Mammary epithelial cell (primary cell): ENCODE measurements at regions not wholly inside any gene's neighbourhood (a gene's known extent, or its start where the extent isn't known, plus 50 kb on each side); places are given as distances from the start of the nearest gene placed in this dataset.

ENCODE experiments used
- CTCF ChIP-seq, 2 donors: IDR thresholded peaks in 1 of 2; conservative IDR thresholded peaks in 1 of 2; 2 replicates each; pipeline ENCODE4 v1.5.1; 2011 to 2012; ENCODE audit warnings: inconsistent platforms in 2 of 2, low read length in 2 of 2, mild to moderate bottlenecking in 2 of 2, control low read depth in 1 of 2, low read depth in 1 of 2; ENCODE audit not compliant: insufficient read depth in 1 of 2; ENCODE audit errors: extremely low read depth in 1 of 2
- EZH2 ChIP-seq: IDR thresholded peaks from 2 replicates; pipeline ENCODE4 v1.6.1; 2012; ENCODE audit warnings: low read length, inconsistent platforms, borderline replicate concordance

- TF ChIP-seq CTCF (conservative IDR thresholded peaks at IDR 0.05 in 1 of 2, IDR thresholded peaks at IDR 0.05 in 1 of 2; ENCODE audit: extremely low read depth in 1 of 2, insufficient read depth in 1 of 2, low read depth in 1 of 2, low read length in 2 of 2) (no peak), EZH2 (no peak)
These were observed 131.0 kb downstream of the MRM1 start for GRCh38 chr17:36732351-36732750.
